OCI-LY7 (cell line): ENCODE measurements at regions not wholly inside any gene's neighbourhood (a gene's known extent, or its start where the extent isn't known, plus 50 kb on each side); places are given as distances from the start of the nearest gene placed in this dataset.

Experiments used
- BruUV-seq: library from RNA; stranded (reverse); fragments of 400-500 nt; replicated peaks from 2 replicates; lab custom pipeline; 2021; lab: Mats Ljungman, UMichigan
- CTCF ChIA-PET: fragments of 300-600 bp; sonication (Branson Sonifier 250); formaldehyde crosslinking; loops from one replicate; lab custom pipeline; 2022; ENCODE audit warnings: antibody characterized with exemption; ENCODE audit not compliant: unreplicated experiment; lab: Charles Lee
- POLR2A ChIA-PET: fragments of 300-600 bp; sonication (Branson Sonifier 250); formaldehyde crosslinking; loops from one replicate; lab custom pipeline; 2022; ENCODE audit warnings: antibody characterized with exemption; lab: Charles Lee
- DNase-seq: peaks from one replicate; pipeline ENCODE4 v3.0.0-alpha.2; 2015; ENCODE audit warnings: low spot score
- H2AFZ ChIP-seq: fragments of 200-600 bp; sonication (generic), shearing (Covaris generic); 2 replicates; pipeline ENCODE4 v1.6.1; 2014; ENCODE audit warnings: mild to moderate bottlenecking, antibody characterized with exemption, low read length, moderate library complexity
- H3K27ac ChIP-seq: fragments of 200-600 bp; sonication (generic); 2 replicates; pipeline ENCODE4 v1.5.1; 2014; ENCODE audit warnings: mixed run types, low read depth, mild to moderate bottlenecking, moderate library complexity, low read length, inconsistent platforms; ENCODE audit not compliant: poor library complexity, severe bottlenecking
- H3K36me3 ChIP-seq: fragments of 200-600 bp; sonication (generic); 2 replicates; pipeline ENCODE4 v1.6.1; 2014; ENCODE audit warnings: mild to moderate bottlenecking, antibody characterized with exemption, low read length, moderate library complexity, mixed read lengths; ENCODE audit not compliant: insufficient read depth
- H3K4me1 ChIP-seq: fragments of 200-600 bp; sonication (generic); 2 replicates; pipeline ENCODE4 v1.5.1; 2014; ENCODE audit warnings: mild to moderate bottlenecking, low read length; ENCODE audit not compliant: insufficient read depth, poor library complexity, severe bottlenecking
- H3K4me2 ChIP-seq: fragments of 200-600 bp; sonication (generic); 2 replicates; pipeline ENCODE4 v1.6.1; 2014; ENCODE audit warnings: mild to moderate bottlenecking, low read length
- H3K4me3 ChIP-seq: fragments of 200-600 bp; sonication (generic); 2 replicates; pipeline ENCODE4 v1.5.1; 2014; ENCODE audit warnings: mild to moderate bottlenecking, low read depth, low read length; ENCODE audit not compliant: poor library complexity, severe bottlenecking
- H3K79me2 ChIP-seq: fragments of 200-600 bp; sonication (generic); 2 replicates; pipeline ENCODE4 v1.6.1; 2016; ENCODE audit warnings: low read depth, mild to moderate bottlenecking, low read length, moderate library complexity, mixed read lengths; ENCODE audit not compliant: insufficient read depth
- H3K9me2 ChIP-seq: fragments of 200-600 bp; sonication (generic); 2 replicates; pipeline ENCODE4 v1.6.1; 2016; ENCODE audit warnings: mild to moderate bottlenecking, low read length, mixed read lengths; ENCODE audit not compliant: insufficient read depth
- H3K9me3 ChIP-seq: fragments of 200-600 bp; sonication (generic); 2 replicates; pipeline ENCODE4 v1.6.1; 2014; ENCODE audit warnings: mild to moderate bottlenecking, mixed run types, low read length, mixed read lengths
- H4K20me1 ChIP-seq: fragments of 200-600 bp; sonication (generic); 2 replicates; pipeline ENCODE4 v1.6.1; 2014; ENCODE audit warnings: mild to moderate bottlenecking, antibody characterized with exemption, low read length, moderate library complexity, mixed read lengths; ENCODE audit not compliant: insufficient read depth
- EZH2phosphoT487 ChIP-seq: fragments of 200-600 bp; sonication (generic); IDR thresholded peaks from 2 replicates; pipeline ENCODE4 v1.6.1; 2018; ENCODE audit warnings: low read depth, borderline replicate concordance, mild to moderate bottlenecking, mixed run types, antibody characterized with exemption, low read length, moderate library complexity, mixed read lengths
- intact Hi-C: fragments of 100-400 bp; cut with micrococcal nuclease; formaldehyde crosslinking; loops from one replicate; pipeline ENCODE4 v1.10.0; 2022; ENCODE audit not compliant: unreplicated experiment
- TF ChIP-seq, protein P1 (sequence below): fragments of 200-600 bp; sonication (generic); conservative IDR thresholded peaks from 2 replicates; pipeline ENCODE4 v1.5.1; 2014; ENCODE audit warnings: mild to moderate bottlenecking, antibody characterized with exemption, low read length, moderate library complexity, mixed read lengths

DNA sequence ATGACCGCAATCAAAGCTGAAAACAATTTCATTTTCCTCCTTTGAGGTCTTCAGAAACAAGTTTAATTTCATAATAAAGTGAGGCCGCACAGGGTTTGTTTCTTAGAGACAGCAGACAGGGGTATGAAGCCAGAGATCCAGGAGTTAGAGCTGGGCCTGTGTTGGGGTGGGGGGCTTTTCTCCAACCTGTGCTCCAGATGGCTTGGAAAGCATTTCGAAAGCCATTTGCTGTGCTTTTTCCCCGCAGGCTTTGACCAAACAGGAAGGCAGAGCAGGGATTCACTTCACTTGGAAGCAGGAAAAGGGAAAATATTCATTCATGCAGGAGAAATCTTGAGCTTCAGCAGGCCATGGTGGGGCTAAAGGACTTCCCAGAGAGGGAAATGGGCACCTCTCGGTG lies 617.4 kb downstream of the SOX6 start:
- no peak overlapping the region for H3K4me2 ChIP-seq
- no peak for DNase-seq
- H3K4me1 ChIP-seq, result no peaks in the 10 kb centered on the region
- no peaks in the 10 kb centered on the region for H3K36me3 ChIP-seq
- H3K79me2 ChIP-seq, result no peaks in the 10 kb centered on the region
- TF ChIP-seq, protein P1, sequence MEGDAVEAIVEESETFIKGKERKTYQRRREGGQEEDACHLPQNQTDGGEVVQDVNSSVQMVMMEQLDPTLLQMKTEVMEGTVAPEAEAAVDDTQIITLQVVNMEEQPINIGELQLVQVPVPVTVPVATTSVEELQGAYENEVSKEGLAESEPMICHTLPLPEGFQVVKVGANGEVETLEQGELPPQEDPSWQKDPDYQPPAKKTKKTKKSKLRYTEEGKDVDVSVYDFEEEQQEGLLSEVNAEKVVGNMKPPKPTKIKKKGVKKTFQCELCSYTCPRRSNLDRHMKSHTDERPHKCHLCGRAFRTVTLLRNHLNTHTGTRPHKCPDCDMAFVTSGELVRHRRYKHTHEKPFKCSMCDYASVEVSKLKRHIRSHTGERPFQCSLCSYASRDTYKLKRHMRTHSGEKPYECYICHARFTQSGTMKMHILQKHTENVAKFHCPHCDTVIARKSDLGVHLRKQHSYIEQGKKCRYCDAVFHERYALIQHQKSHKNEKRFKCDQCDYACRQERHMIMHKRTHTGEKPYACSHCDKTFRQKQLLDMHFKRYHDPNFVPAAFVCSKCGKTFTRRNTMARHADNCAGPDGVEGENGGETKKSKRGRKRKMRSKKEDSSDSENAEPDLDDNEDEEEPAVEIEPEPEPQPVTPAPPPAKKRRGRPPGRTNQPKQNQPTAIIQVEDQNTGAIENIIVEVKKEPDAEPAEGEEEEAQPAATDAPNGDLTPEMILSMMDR, result no peak
- TF ChIP-seq EZH2phosphoT487, result no peak
- intact Hi-C loops, result no loop called here
- no peak overlapping the region for H2AFZ ChIP-seq
- H4K20me1 ChIP-seq, result no peaks in the 10 kb centered on the region
- H3K4me3 ChIP-seq, result no peak overlapping the region
- ChIA-PET POLR2A (no interaction called here), CTCF (no interaction called here)
- BruUV-seq, result no TSS peak
- H3K27ac ChIP-seq, result no peak overlapping the region
- no peaks in the 10 kb centered on the region for H3K9me2 ChIP-seq
- H3K9me3 ChIP-seq, result no peaks in the 10 kb centered on the region

- Histone ChIP-seq H3K4me1 (no peaks in the 10 kb centered on the region), H3K27ac (no peak overlapping the region), H3K9me3 (no peaks in the 10 kb centered on the region), H3K36me3 (no peaks in the 10 kb centered on the region), H3K79me2 (no peaks in the 10 kb centered on the region), H3K9me2 (no peaks in the 10 kb centered on the region), H3K4me3 (no peak overlapping the region), H3K4me2 (no peak overlapping the region), H4K20me1 (no peaks in the 10 kb centered on the region), H2AFZ (no peak overlapping the region)
- DNase-seq, result no peak
- POLR2A ChIA-PET, result interaction anchor here (0.6 kb wide), 1 partner anchor 88 kb away, joined by 3 read pairs; no protein-coding TSS in a partner anchor
- no TSS peak for BruUV-seq
- intact Hi-C loops, result no loop called here
- TF ChIP-seq, protein P1, result no peak
- TF ChIP-seq EZH2phosphoT487, result no peak
- CTCF ChIA-PET, result no interaction called here
Observed at GRCh38 chr11:15742626-15743519, 613.5 kb downstream of the SOX6 start.

- H3K4me2 ChIP-seq, result no peak overlapping the region
- H3K79me2 ChIP-seq, result no peaks in the 10 kb centered on the region
- no TSS peak for BruUV-seq
- no peak for DNase-seq
- H4K20me1 ChIP-seq, result no peaks in the 10 kb centered on the region
- no peak overlapping the region for H3K27ac ChIP-seq
- POLR2A ChIA-PET, result no interaction called here
- no peaks in the 10 kb centered on the region for H3K9me2 ChIP-seq
- H3K4me1 ChIP-seq, result no peaks in the 10 kb centered on the region
- CTCF ChIA-PET, result no interaction called here
- intact Hi-C loops, result no loop called here
- no peaks in the 10 kb centered on the region for H3K36me3 ChIP-seq
- TF ChIP-seq EZH2phosphoT487, result no peak
- TF ChIP-seq, protein P1, result no peak
- no peak overlapping the region for H2AFZ ChIP-seq
- no peaks in the 10 kb centered on the region for H3K9me3 ChIP-seq
- no peak overlapping the region for H3K4me3 ChIP-seq
Observed at GRCh38 chr11:15744693-15745092, 611.7 kb downstream of the SOX6 start.
